SK-N-SH (cell line): ENCODE measurements at regions not wholly inside any gene's neighbourhood (a gene's known extent, or its start where the extent isn't known, plus 50 kb on each side); places are given as distances from the start of the nearest gene placed in this dataset.
A peak's percentile ranks its signal among the peaks of the same experiment; 100 is the strongest.

Experiments
- CTCF ChIA-PET: fragments of 300-600, 350-600 bp; formaldehyde crosslinking; extraction: SDS; loops from one replicate; lab custom pipeline; 2021; lab: Yijun Ruan, JAX
- POLR2A ChIA-PET: fragments of 350-600 bp; sonication (Branson Sonifier 250); formaldehyde crosslinking; extraction: SDS; loops from one replicate; lab custom pipeline; 2020; ENCODE audit warnings: antibody characterized with exemption, inconsistent platforms; lab: Yijun Ruan, JAX
- DNase-seq: peaks from one replicate; pipeline ENCODE4 v3.0.0; 2012
- H2AFZ ChIP-seq: fragments of 200-600 bp; sonication (generic); 2 replicates; pipeline ENCODE4 v1.8.1; 2016; ENCODE audit warnings: antibody characterized with exemption, mild to moderate bottlenecking, low read depth
- H3F3A ChIP-seq: fragments of 200-600 bp; sonication (generic); replicated peaks from 2 replicates; pipeline ENCODE3; 2016; ENCODE audit warnings: antibody characterized with exemption, mild to moderate bottlenecking; ENCODE audit not compliant: insufficient read depth
- H3K27ac ChIP-seq, 2 experiments: fragments of 200-500 bp in 1 of 2; fragments of 200-600 bp in 1 of 2; sonication (Bioruptor generic) in 1 of 2; sonication (generic), shearing (Covaris generic) in 1 of 2; 2 replicates each; pipeline versions ENCODE4 v1.5.1 to v1.6.1; 2014 to 2016; ENCODE audit warnings: low read depth in 2 of 2, inconsistent platforms in 1 of 2, low read length in 1 of 2, mild to moderate bottlenecking in 1 of 2, mixed read lengths in 1 of 2
- H3K27me3 ChIP-seq: fragments of 200-600 bp; sonication (generic), shearing (Covaris generic); 2 replicates; pipeline ENCODE4 v1.6.1; 2016; ENCODE audit warnings: mixed run types; ENCODE audit not compliant: insufficient read depth
- H3K36me3 ChIP-seq, 2 experiments: fragments of 200-500 bp in 1 of 2; fragments of 200-600 bp in 1 of 2; sonication (Bioruptor generic) in 1 of 2; sonication (generic) in 1 of 2; replicated peaks in 1 of 2; 2 replicates each; pipeline versions ENCODE3 to v1.5.1; 2014 to 2016; ENCODE audit warnings: low read length in 1 of 2, mild to moderate bottlenecking in 1 of 2; ENCODE audit not compliant: insufficient read depth in 2 of 2, control insufficient read depth in 1 of 2
- H3K4me1 ChIP-seq, 2 experiments: fragments of 200-500 bp in 1 of 2; fragments of 200-600 bp in 1 of 2; sonication (Bioruptor generic) in 1 of 2; sonication (generic), shearing (Covaris generic) in 1 of 2; 2 replicates each; pipeline versions ENCODE4 v1.5.1 to v1.6.1; 2014 to 2016; ENCODE audit warnings: low read depth in 1 of 2, low read length in 1 of 2, mixed run types in 1 of 2; ENCODE audit not compliant: insufficient read depth in 2 of 2, control insufficient read depth in 1 of 2
- H3K4me2 ChIP-seq: fragments of 200-600 bp; sonication (generic), shearing (Covaris generic); 2 replicates; pipeline ENCODE4 v1.6.1; 2017; ENCODE audit warnings: mixed run types
- H3K4me3 ChIP-seq, 2 experiments: fragments of 200-500 bp in 1 of 2; fragments of 200-600 bp in 1 of 2; sonication (Bioruptor generic) in 1 of 2; sonication (generic), shearing (Covaris generic) in 1 of 2; 2 replicates each; pipeline versions ENCODE4 v1.5.1 to v1.8.1; 2014 to 2016; ENCODE audit warnings: low read depth in 2 of 2, inconsistent platforms in 1 of 2, low read length in 1 of 2, mild to moderate bottlenecking in 1 of 2, mixed read lengths in 1 of 2, moderate library complexity in 1 of 2
- H3K79me2 ChIP-seq: fragments of 200-600 bp; sonication (generic); 2 replicates; pipeline ENCODE4 v1.8.1; 2017; ENCODE audit warnings: mild to moderate bottlenecking; ENCODE audit not compliant: insufficient read depth
- H3K9ac ChIP-seq: fragments of 200-600 bp; sonication (generic); 2 replicates; pipeline ENCODE4 v1.6.1; 2017; ENCODE audit warnings: mixed run types
- H3K9me2 ChIP-seq: fragments of 200-600 bp; sonication (generic); 2 replicates; pipeline ENCODE4 v1.6.1; 2017; ENCODE audit warnings: mixed run types
- H3K9me3 ChIP-seq: fragments of 200-600 bp; sonication (generic); 2 replicates; pipeline ENCODE4 v1.6.1; 2017; ENCODE audit warnings: mixed run types, mild to moderate bottlenecking, moderate library complexity
- H4K20me1 ChIP-seq: fragments of 200-600 bp; sonication (generic); 2 replicates; pipeline ENCODE4 v1.6.1; 2017; ENCODE audit warnings: mild to moderate bottlenecking, mixed run types; ENCODE audit not compliant: insufficient read depth
- ELF1 ChIP-seq: IDR thresholded peaks from 2 replicates; pipeline ENCODE4 v1.4.0; 2012
- FOSL2 ChIP-seq: IDR thresholded peaks from 2 replicates; pipeline ENCODE4 v1.4.0; 2012; ENCODE audit warnings: low read depth, mild to moderate bottlenecking, moderate library complexity, borderline replicate concordance
- MEF2A ChIP-seq: IDR thresholded peaks from 2 replicates; pipeline ENCODE4 v1.4.0; 2012; ENCODE audit warnings: low read depth, borderline replicate concordance
- NRF1 ChIP-seq: IDR thresholded peaks from 2 replicates; pipeline ENCODE4 v1.6.1; 2012; ENCODE audit warnings: low read depth, mild to moderate bottlenecking, low read length
- PBX3 ChIP-seq: IDR thresholded peaks from 2 replicates; pipeline ENCODE4; 2012
- RAD21 ChIP-seq: IDR thresholded peaks from 2 replicates; pipeline ENCODE4 v1.6.1; 2012; ENCODE audit warnings: mild to moderate bottlenecking, low read length
- REST ChIP-seq: IDR thresholded peaks from 2 replicates; pipeline ENCODE4 v1.6.1; 2012; ENCODE audit warnings: mild to moderate bottlenecking, low read depth, low read length, moderate library complexity
- RFX5 ChIP-seq: IDR thresholded peaks from 2 replicates; pipeline ENCODE4 v1.6.1; 2012; ENCODE audit warnings: mild to moderate bottlenecking, improper control_type of control experiment, low read length
- RXRA ChIP-seq: IDR thresholded peaks from 2 replicates; pipeline ENCODE4 v1.4.0; 2012; ENCODE audit warnings: low read depth, mild to moderate bottlenecking, borderline replicate concordance
- SIN3A ChIP-seq: IDR thresholded peaks from 2 replicates; pipeline ENCODE4 v1.6.1; 2012; ENCODE audit warnings: low read depth, mild to moderate bottlenecking, low read length, moderate library complexity, borderline replicate concordance
- TEAD4 ChIP-seq: IDR thresholded peaks from 2 replicates; pipeline ENCODE4 v1.4.0; 2012; ENCODE audit warnings: mild to moderate bottlenecking, borderline replicate concordance; ENCODE audit not compliant: insufficient read depth
- USF2 ChIP-seq: fragments of 150-350 bp; IDR thresholded peaks from 2 replicates; pipeline ENCODE4 v1.6.1; 2017; ENCODE audit warnings: antibody characterized with exemption, low read length, low read depth, borderline replicate concordance
- YY1 ChIP-seq: IDR thresholded peaks from 2 replicates; pipeline ENCODE4 v1.4.0; 2012; ENCODE audit warnings: low read depth, mild to moderate bottlenecking
- WGBS: methylation state at CpG from one replicate; pipeline ENCODE4 v1.1.6; 2017; ENCODE audit warnings: low lambda C conversion rate; 5-methylcytosine and 5-hydroxymethylcytosine counted together

GRCh38 chr14:71290960-71291466 is 383.8 kb downstream of the PCNX1 start:
- no peaks in the 10 kb centered on the region for H3K36me3 ChIP-seq
- no peaks in the 10 kb centered on the region for H3K9me3 ChIP-seq
- H3K27me3 ChIP-seq = no peaks in the 10 kb centered on the region
- H3K27ac ChIP-seq = peak overlapping the region in 1 of 2 experiments; percentile 74; a peak in 2 of 4 replicates
- no peak for DNase-seq
- H3K79me2 ChIP-seq = no peaks in the 10 kb centered on the region
- peak overlapping the region; percentile 32; the same call in 1 of the 2 replicates for H3K9ac ChIP-seq
- CTCF ChIA-PET = interaction anchor here (0.8 kb wide), 1 partner anchor 462 kb away, joined by 4 read pairs; no protein-coding TSS in a partner anchor
- 33% methylated on average over 4 of the region's 4 CpGs for WGBS
- POLR2A ChIA-PET = no interaction called here
- H4K20me1 ChIP-seq = no peaks in the 10 kb centered on the region
- TF ChIP-seq RXRA = 0 out of 2 replicates have a peak, but pooled peaks have one; percentile 28
- TF ChIP-seq TEAD4 = no peak
- peak; percentile 32; the same call in 1 of the 2 replicates for TF ChIP-seq ELF1
- 0 out of 2 replicates have a peak, but pooled peaks have one; percentile 17 for TF ChIP-seq MEF2A
- TF ChIP-seq RAD21 = no peak
- TF ChIP-seq FOSL2 = peak; percentile 68
- 0 out of 2 replicates have a peak, but pooled peaks have one; percentile 28 for TF ChIP-seq PBX3
- TF ChIP-seq REST = no peak
- TF ChIP-seq USF2 = no peak
- TF ChIP-seq NRF1 = no peak
- TF ChIP-seq YY1 = peak; percentile 76; the same call in 1 of the 2 replicates
- TF ChIP-seq SIN3A = no peak
- TF ChIP-seq RFX5 = no peak
- H3K4me2 ChIP-seq = peak overlapping the region; percentile 45; the same call in 1 of the 2 replicates
- H3K4me3 ChIP-seq = no peak overlapping the region
- peaks cover 20% of the 10 kb centered on the region for H3F3A ChIP-seq
- peak overlapping the region; percentile 82 for H2AFZ ChIP-seq
- H3K4me1 ChIP-seq = peaks cover 0 to 12% of the 10 kb centered on the region in 2 experiments; a peak in 1 of 4 replicates
- no peaks in the 10 kb centered on the region for H3K9me2 ChIP-seq
